ENCODE measurements at regions not wholly inside any gene's neighbourhood (a gene's known extent, or its start where the extent isn't known, plus 50 kb on each side); places are given as distances from the start of the nearest gene placed in this dataset.

GRCh38 chr1:222019029-222019428 is 277.1 kb upstream of the DUSP10 start:
- Mint-ChIP-seq H3K36me3 (ENCODE audit: low read depth) (no peaks in the 10 kb centered on the region), H3K27me3 (ENCODE audit: low read depth) (peaks cover 16% of the 10 kb centered on the region), H3K4me1 (ENCODE audit: low read depth) (no peaks in the 10 kb centered on the region), H3K9me3 (ENCODE audit: low read depth) (no peaks in the 10 kb centered on the region), H3K27ac (ENCODE audit: unreplicated experiment) (no peak overlapping the region), H3K4me3 (ENCODE audit: unreplicated experiment) (no peak overlapping the region)
- no peak for DNase-seq (ENCODE audit: low spot score)
- TF ChIP-seq CTCF (IDR thresholded peaks at IDR 0.05), result no peak

GRCh38 chr1:222018041-222018440 is 276.2 kb upstream of the DUSP10 start:
- Mint-ChIP-seq H3K36me3 (ENCODE audit: low read depth) (no peaks in the 10 kb centered on the region), H3K9me3 (ENCODE audit: low read depth) (no peaks in the 10 kb centered on the region), H3K4me3 (ENCODE audit: unreplicated experiment) (no peak overlapping the region), H3K27ac (ENCODE audit: unreplicated experiment) (no peak overlapping the region), H3K27me3 (ENCODE audit: low read depth) (peaks cover 18% of the 10 kb centered on the region), H3K4me1 (ENCODE audit: low read depth) (no peaks in the 10 kb centered on the region)
- DNase-seq (ENCODE audit: low spot score), result no peak
- TF ChIP-seq CTCF (IDR thresholded peaks at IDR 0.05), result no peak

GRCh38 chr1:222015686-222016085 is 273.8 kb upstream of the DUSP10 start:
- peaks cover 5% of the 10 kb centered on the region for H3K9me3 Mint-ChIP-seq (ENCODE audit: low read depth)
- no peak overlapping the region for H3K27ac Mint-ChIP-seq (ENCODE audit: unreplicated experiment)
- H3K27me3 Mint-ChIP-seq (ENCODE audit: low read depth), result peaks cover 16% of the 10 kb centered on the region
- H3K4me1 Mint-ChIP-seq (ENCODE audit: low read depth), result no peaks in the 10 kb centered on the region
- H3K36me3 Mint-ChIP-seq (ENCODE audit: low read depth), result no peaks in the 10 kb centered on the region
- no peak for TF ChIP-seq CTCF (IDR thresholded peaks at IDR 0.05)
- H3K4me3 Mint-ChIP-seq (ENCODE audit: unreplicated experiment), result no peak overlapping the region
- DNase-seq (ENCODE audit: low spot score), result no peak

GRCh38 chr1:222014001-222014400 is 272.1 kb upstream of the DUSP10 start:
- H3K9me3 Mint-ChIP-seq (ENCODE audit: low read depth), result peaks cover 5% of the 10 kb centered on the region
- no peaks in the 10 kb centered on the region for H3K36me3 Mint-ChIP-seq (ENCODE audit: low read depth)
- no peaks in the 10 kb centered on the region for H3K4me1 Mint-ChIP-seq (ENCODE audit: low read depth)
- H3K27ac Mint-ChIP-seq (ENCODE audit: unreplicated experiment), result no peak overlapping the region
- TF ChIP-seq CTCF (IDR thresholded peaks at IDR 0.05), result no peak
- no peak for DNase-seq (ENCODE audit: low spot score)
- H3K27me3 Mint-ChIP-seq (ENCODE audit: low read depth), result peaks cover 16% of the 10 kb centered on the region
- H3K4me3 Mint-ChIP-seq (ENCODE audit: unreplicated experiment), result no peak overlapping the region

GRCh38 chr1:222012816-222013215 is 270.9 kb upstream of the DUSP10 start:
- H3K27me3 Mint-ChIP-seq (ENCODE audit: low read depth), result peaks cover 10% of the 10 kb centered on the region
- H3K9me3 Mint-ChIP-seq (ENCODE audit: low read depth), result peaks cover 5% of the 10 kb centered on the region

More at GRCh38 chr1:222012816-222013215, 270.9 kb upstream of the DUSP10 start:
- H3K4me1 Mint-ChIP-seq (ENCODE audit: low read depth), result peaks cover 2% of the 10 kb centered on the region
- no peak overlapping the region for H3K27ac Mint-ChIP-seq (ENCODE audit: unreplicated experiment)
- no peaks in the 10 kb centered on the region for H3K36me3 Mint-ChIP-seq (ENCODE audit: low read depth)
- DNase-seq (ENCODE audit: low spot score), result no peak
- no peak overlapping the region for H3K4me3 Mint-ChIP-seq (ENCODE audit: unreplicated experiment)
- TF ChIP-seq CTCF (IDR thresholded peaks at IDR 0.05), result no peak

Data from chondrocyte (in vitro differentiated cells).